OCI-LY3 (cell line): ENCODE measurements at regions not wholly inside any gene's neighbourhood (a gene's known extent, or its start where the extent isn't known, plus 50 kb on each side); places are given as distances from the start of the nearest gene placed in this dataset.

Experiments used
- H2AFZ ChIP-seq: fragments of 200-600, 300-600 bp; shearing (Covaris generic); 2 replicates; pipeline ENCODE4 v1.6.0; 2014; ENCODE audit warnings: antibody characterized with exemption, low read depth, low read length
- H3K27ac ChIP-seq: fragments of 200-600, 300-600 bp; sonication (generic); 2 replicates; pipeline ENCODE4 v1.5.1; 2014; ENCODE audit warnings: mild to moderate bottlenecking, low read length, moderate library complexity, mixed read lengths
- H3K27me3 ChIP-seq: fragments of 200-600, 300-600 bp; sonication (generic); 2 replicates; pipeline ENCODE4 v1.6.1; 2014; ENCODE audit warnings: low read depth, low read length, mixed read lengths
- H3K36me3 ChIP-seq: fragments of 200-600, 300-600 bp; sonication (generic); replicated peaks from 2 replicates; pipeline ENCODE3; 2014; ENCODE audit warnings: low read depth, low read length, mixed read lengths
- H3K4me1 ChIP-seq: fragments of 300-600, 200-600 bp; sonication (generic); 2 replicates; pipeline ENCODE4 v1.6.1; 2014; ENCODE audit warnings: low read length, mixed read lengths
- H3K4me2 ChIP-seq: fragments of 200-600, 300-600 bp; sonication (generic); 2 replicates; pipeline ENCODE4 v1.6.1; 2014; ENCODE audit warnings: low read length, mixed read lengths
- H3K4me3 ChIP-seq: fragments of 300-600, 200-600 bp; sonication (generic); 2 replicates; pipeline ENCODE4 v1.5.1; 2014; ENCODE audit warnings: antibody characterized with exemption, mild to moderate bottlenecking, low read length, moderate library complexity
- H3K79me2 ChIP-seq: fragments of 300-600, 200-600 bp; shearing (Covaris generic); 2 replicates; pipeline ENCODE4 v1.6.1; 2014; ENCODE audit warnings: mild to moderate bottlenecking, low read length, mixed read lengths
- H3K9ac ChIP-seq: fragments of 300-600, 200-600 bp; shearing (Covaris generic); 2 replicates; pipeline ENCODE4 v1.6.0; 2014; ENCODE audit warnings: mild to moderate bottlenecking, low read length, moderate library complexity
- H3K9me3 ChIP-seq: fragments of 200-600, 300-600 bp; shearing (Covaris generic); 2 replicates; pipeline ENCODE4 v1.6.1; 2014; ENCODE audit warnings: low read length, mixed read lengths; ENCODE audit not compliant: insufficient read depth
- H4K20me1 ChIP-seq: fragments of 200-600, 300-600 bp; sonication (generic); 2 replicates; pipeline ENCODE4 v1.6.1; 2016; ENCODE audit warnings: low read length, mixed read lengths; ENCODE audit not compliant: insufficient read depth
- CTCF ChIP-seq: fragments of 200-600, 300-600 bp; sonication (generic); IDR thresholded peaks from 2 replicates; pipeline ENCODE4 v1.5.1; 2014; ENCODE audit warnings: antibody characterized with exemption, low read length, low read depth
- EZH2phosphoT487 ChIP-seq: fragments of 200-600 bp; shearing (Covaris generic); IDR thresholded peaks from 2 replicates; pipeline ENCODE4 v1.6.1; 2018; ENCODE audit warnings: antibody characterized with exemption, mixed run types, low read depth

GRCh38 chr12:115857160-115857920, 420.2 kb downstream of the MED13L start:
- Histone ChIP-seq H3K4me2 (no peak overlapping the region), H3K4me1 (no peaks in the 10 kb centered on the region), H3K9me3 (no peaks in the 10 kb centered on the region), H3K9ac (no peak overlapping the region), H4K20me1 (no peaks in the 10 kb centered on the region), H3K36me3 (no peaks in the 10 kb centered on the region), H2AFZ (no peak overlapping the region), H3K27ac (no peak overlapping the region), H3K27me3 (peaks cover 25% of the 10 kb centered on the region), H3K4me3 (no peak overlapping the region), H3K79me2 (no peaks in the 10 kb centered on the region)
- TF ChIP-seq EZH2phosphoT487 (no peak), CTCF (0 out of 2 replicates have a peak, but pooled peaks have one; percentile 4)

- Histone ChIP-seq H3K4me1 (no peaks in the 10 kb centered on the region), H3K79me2 (no peaks in the 10 kb centered on the region), H3K9ac (no peak overlapping the region), H3K9me3 (no peaks in the 10 kb centered on the region), H3K27me3 (peaks cover 7% of the 10 kb centered on the region; the same call in 1 of the 2 replicates), H3K27ac (no peak overlapping the region), H3K36me3 (no peaks in the 10 kb centered on the region), H3K4me3 (no peak overlapping the region), H3K4me2 (no peak overlapping the region), H2AFZ (no peak overlapping the region), H4K20me1 (no peaks in the 10 kb centered on the region)
- TF ChIP-seq EZH2phosphoT487 (no peak), CTCF (no peak)
These were observed 425.4 kb downstream of the MED13L start for GRCh38 chr12:115852054-115852453.

GRCh38 chr12:115850957-115851356, 426.5 kb downstream of the MED13L start:
- Histone ChIP-seq H3K4me2 (no peak overlapping the region), H3K9ac (no peak overlapping the region), H3K36me3 (no peaks in the 10 kb centered on the region), H3K4me3 (no peak overlapping the region), H3K79me2 (no peaks in the 10 kb centered on the region), H3K27me3 (peaks cover 7% of the 10 kb centered on the region; the same call in 1 of the 2 replicates), H3K27ac (no peak overlapping the region), H4K20me1 (no peaks in the 10 kb centered on the region), H3K9me3 (no peaks in the 10 kb centered on the region), H3K4me1 (no peaks in the 10 kb centered on the region), H2AFZ (no peak overlapping the region)
- TF ChIP-seq EZH2phosphoT487, result no peak
- no peak for TF ChIP-seq CTCF

GRCh38 chr12:115849262-115849943, 428.1 kb downstream of the MED13L start:
- no peak for TF ChIP-seq EZH2phosphoT487
- H2AFZ ChIP-seq, result no peak overlapping the region
- H3K9ac ChIP-seq, result no peak overlapping the region
- H3K9me3 ChIP-seq, result no peaks in the 10 kb centered on the region
- no peak overlapping the region for H3K4me2 ChIP-seq
- no peaks in the 10 kb centered on the region for H3K4me1 ChIP-seq
- no peaks in the 10 kb centered on the region for H3K36me3 ChIP-seq
- no peak overlapping the region for H3K4me3 ChIP-seq
- H3K27ac ChIP-seq, result no peak overlapping the region
- H3K27me3 ChIP-seq, result peaks cover 7% of the 10 kb centered on the region; the same call in 1 of the 2 replicates
- H3K79me2 ChIP-seq, result no peaks in the 10 kb centered on the region
- no peaks in the 10 kb centered on the region for H4K20me1 ChIP-seq
